ENCODE measurements at regions not wholly inside any gene's neighbourhood (a gene's known extent, or its start where the extent isn't known, plus 50 kb on each side); places are given as distances from the start of the nearest gene placed in this dataset.

DNA sequence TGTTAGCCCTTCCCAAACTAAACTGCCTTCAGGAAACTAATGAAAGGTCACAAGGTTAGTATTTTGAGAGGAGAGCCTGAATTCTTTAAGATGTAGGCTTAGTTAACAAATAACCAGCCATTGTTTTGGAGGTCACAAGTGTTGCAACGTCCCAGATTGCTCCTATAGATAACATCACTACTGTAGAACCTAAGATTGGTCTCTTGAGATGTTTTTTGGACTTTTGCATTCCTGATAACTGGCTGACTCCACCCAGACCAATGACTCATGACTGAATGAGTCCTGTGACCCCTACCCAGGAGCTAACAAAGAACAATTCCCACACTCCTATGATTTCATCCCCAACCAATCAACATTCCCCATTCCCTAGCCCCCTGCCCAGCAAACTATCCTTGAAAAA lies 178.8 kb downstream of the SCP2D1 start:
- H3K4me1 Mint-ChIP-seq = peaks cover 11% of the 10 kb centered on the region
- ChIA-PET CTCF (no interaction called here), POLR2A (no interaction called here)
- DNase-seq (ENCODE audit: low spot score) (no peak), ATAC-seq (no peak)
- no peak for TF ChIP-seq JUN (CRISPR knock-in tag; IDR thresholded peaks at IDR 0.05)
- no peak for TF ChIP-seq MYBL2 (CRISPR knock-in tag; IDR thresholded peaks at IDR 0.05)
- TF ChIP-seq, protein P1, sequence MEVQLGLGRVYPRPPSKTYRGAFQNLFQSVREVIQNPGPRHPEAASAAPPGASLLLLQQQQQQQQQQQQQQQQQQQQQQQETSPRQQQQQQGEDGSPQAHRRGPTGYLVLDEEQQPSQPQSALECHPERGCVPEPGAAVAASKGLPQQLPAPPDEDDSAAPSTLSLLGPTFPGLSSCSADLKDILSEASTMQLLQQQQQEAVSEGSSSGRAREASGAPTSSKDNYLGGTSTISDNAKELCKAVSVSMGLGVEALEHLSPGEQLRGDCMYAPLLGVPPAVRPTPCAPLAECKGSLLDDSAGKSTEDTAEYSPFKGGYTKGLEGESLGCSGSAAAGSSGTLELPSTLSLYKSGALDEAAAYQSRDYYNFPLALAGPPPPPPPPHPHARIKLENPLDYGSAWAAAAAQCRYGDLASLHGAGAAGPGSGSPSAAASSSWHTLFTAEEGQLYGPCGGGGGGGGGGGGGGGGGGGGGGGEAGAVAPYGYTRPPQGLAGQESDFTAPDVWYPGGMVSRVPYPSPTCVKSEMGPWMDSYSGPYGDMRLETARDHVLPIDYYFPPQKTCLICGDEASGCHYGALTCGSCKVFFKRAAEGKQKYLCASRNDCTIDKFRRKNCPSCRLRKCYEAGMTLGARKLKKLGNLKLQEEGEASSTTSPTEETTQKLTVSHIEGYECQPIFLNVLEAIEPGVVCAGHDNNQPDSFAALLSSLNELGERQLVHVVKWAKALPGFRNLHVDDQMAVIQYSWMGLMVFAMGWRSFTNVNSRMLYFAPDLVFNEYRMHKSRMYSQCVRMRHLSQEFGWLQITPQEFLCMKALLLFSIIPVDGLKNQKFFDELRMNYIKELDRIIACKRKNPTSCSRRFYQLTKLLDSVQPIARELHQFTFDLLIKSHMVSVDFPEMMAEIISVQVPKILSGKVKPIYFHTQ (CRISPR knock-in tag; IDR thresholded peaks at IDR 0.05) = no peak
- TF ChIP-seq GTF2I (CRISPR knock-in tag; conservative IDR thresholded peaks at IDR 0.05) = no peak
- no peak for TF ChIP-seq TP53 (CRISPR knock-in tag; IDR thresholded peaks at IDR 0.05)
- TF ChIP-seq, protein P2, sequence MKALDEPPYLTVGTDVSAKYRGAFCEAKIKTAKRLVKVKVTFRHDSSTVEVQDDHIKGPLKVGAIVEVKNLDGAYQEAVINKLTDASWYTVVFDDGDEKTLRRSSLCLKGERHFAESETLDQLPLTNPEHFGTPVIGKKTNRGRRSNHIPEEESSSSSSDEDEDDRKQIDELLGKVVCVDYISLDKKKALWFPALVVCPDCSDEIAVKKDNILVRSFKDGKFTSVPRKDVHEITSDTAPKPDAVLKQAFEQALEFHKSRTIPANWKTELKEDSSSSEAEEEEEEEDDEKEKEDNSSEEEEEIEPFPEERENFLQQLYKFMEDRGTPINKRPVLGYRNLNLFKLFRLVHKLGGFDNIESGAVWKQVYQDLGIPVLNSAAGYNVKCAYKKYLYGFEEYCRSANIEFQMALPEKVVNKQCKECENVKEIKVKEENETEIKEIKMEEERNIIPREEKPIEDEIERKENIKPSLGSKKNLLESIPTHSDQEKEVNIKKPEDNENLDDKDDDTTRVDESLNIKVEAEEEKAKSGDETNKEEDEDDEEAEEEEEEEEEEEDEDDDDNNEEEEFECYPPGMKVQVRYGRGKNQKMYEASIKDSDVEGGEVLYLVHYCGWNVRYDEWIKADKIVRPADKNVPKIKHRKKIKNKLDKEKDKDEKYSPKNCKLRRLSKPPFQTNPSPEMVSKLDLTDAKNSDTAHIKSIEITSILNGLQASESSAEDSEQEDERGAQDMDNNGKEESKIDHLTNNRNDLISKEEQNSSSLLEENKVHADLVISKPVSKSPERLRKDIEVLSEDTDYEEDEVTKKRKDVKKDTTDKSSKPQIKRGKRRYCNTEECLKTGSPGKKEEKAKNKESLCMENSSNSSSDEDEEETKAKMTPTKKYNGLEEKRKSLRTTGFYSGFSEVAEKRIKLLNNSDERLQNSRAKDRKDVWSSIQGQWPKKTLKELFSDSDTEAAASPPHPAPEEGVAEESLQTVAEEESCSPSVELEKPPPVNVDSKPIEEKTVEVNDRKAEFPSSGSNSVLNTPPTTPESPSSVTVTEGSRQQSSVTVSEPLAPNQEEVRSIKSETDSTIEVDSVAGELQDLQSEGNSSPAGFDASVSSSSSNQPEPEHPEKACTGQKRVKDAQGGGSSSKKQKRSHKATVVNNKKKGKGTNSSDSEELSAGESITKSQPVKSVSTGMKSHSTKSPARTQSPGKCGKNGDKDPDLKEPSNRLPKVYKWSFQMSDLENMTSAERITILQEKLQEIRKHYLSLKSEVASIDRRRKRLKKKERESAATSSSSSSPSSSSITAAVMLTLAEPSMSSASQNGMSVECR (CRISPR knock-in tag; IDR thresholded peaks at IDR 0.05; ENCODE audit: borderline replicate concordance) = no peak
- TF ChIP-seq ZNF219 (CRISPR knock-in tag; IDR thresholded peaks at IDR 0.05; ENCODE audit: borderline replicate concordance) = no peak
- no peak for TF ChIP-seq EMX1 (CRISPR knock-in tag; IDR thresholded peaks at IDR 0.05)
- TF ChIP-seq PRRX2 (CRISPR knock-in tag; IDR thresholded peaks at IDR 0.05) = no peak
- no peak for TF ChIP-seq ZNF263 (CRISPR knock-in tag; IDR thresholded peaks at IDR 0.05; ENCODE audit: low read depth)
- TF ChIP-seq GRHL2 (CRISPR knock-in tag; IDR thresholded peaks at IDR 0.05; ENCODE audit: insufficient replicate concordance, severe bottlenecking) = no peak
- TF ChIP-seq CBFB (CRISPR knock-in tag; IDR thresholded peaks at IDR 0.05; ENCODE audit: low read depth) = no peak
- TF ChIP-seq, protein P3, sequence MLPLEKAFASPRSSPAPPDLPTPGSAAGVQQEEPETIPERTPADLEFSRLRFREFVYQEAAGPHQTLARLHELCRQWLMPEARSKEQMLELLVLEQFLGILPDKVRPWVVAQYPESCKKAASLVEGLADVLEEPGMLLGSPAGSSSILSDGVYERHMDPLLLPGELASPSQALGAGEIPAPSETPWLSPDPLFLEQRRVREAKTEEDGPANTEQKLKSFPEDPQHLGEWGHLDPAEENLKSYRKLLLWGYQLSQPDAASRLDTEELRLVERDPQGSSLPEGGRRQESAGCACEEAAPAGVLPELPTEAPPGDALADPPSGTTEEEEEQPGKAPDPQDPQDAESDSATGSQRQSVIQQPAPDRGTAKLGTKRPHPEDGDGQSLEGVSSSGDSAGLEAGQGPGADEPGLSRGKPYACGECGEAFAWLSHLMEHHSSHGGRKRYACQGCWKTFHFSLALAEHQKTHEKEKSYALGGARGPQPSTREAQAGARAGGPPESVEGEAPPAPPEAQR (CRISPR knock-in tag; IDR thresholded peaks at IDR 0.05) = no peak
- TF ChIP-seq, protein P4, sequence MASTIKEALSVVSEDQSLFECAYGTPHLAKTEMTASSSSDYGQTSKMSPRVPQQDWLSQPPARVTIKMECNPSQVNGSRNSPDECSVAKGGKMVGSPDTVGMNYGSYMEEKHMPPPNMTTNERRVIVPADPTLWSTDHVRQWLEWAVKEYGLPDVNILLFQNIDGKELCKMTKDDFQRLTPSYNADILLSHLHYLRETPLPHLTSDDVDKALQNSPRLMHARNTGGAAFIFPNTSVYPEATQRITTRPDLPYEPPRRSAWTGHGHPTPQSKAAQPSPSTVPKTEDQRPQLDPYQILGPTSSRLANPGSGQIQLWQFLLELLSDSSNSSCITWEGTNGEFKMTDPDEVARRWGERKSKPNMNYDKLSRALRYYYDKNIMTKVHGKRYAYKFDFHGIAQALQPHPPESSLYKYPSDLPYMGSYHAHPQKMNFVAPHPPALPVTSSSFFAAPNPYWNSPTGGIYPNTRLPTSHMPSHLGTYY (CRISPR knock-in tag; IDR thresholded peaks at IDR 0.05) = no peak
- TF ChIP-seq, protein P5, sequence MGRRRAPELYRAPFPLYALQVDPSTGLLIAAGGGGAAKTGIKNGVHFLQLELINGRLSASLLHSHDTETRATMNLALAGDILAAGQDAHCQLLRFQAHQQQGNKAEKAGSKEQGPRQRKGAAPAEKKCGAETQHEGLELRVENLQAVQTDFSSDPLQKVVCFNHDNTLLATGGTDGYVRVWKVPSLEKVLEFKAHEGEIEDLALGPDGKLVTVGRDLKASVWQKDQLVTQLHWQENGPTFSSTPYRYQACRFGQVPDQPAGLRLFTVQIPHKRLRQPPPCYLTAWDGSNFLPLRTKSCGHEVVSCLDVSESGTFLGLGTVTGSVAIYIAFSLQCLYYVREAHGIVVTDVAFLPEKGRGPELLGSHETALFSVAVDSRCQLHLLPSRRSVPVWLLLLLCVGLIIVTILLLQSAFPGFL (CRISPR knock-in tag; IDR thresholded peaks at IDR 0.05; ENCODE audit: borderline replicate concordance) = no peak
- TF ChIP-seq, protein P6, sequence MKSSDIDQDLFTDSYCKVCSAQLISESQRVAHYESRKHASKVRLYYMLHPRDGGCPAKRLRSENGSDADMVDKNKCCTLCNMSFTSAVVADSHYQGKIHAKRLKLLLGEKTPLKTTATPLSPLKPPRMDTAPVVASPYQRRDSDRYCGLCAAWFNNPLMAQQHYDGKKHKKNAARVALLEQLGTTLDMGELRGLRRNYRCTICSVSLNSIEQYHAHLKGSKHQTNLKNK (CRISPR knock-in tag; IDR thresholded peaks at IDR 0.05) = no peak
- no peak overlapping the region for H3K27ac Mint-ChIP-seq
- no peaks in the 10 kb centered on the region for H3K27me3 Mint-ChIP-seq (ENCODE audit: low read depth)
- H3K36me3 Mint-ChIP-seq = peaks cover 8% of the 10 kb centered on the region; the same call in 1 of the 2 replicates
- no peak overlapping the region for H3K4me3 Mint-ChIP-seq
- peaks cover 27% of the 10 kb centered on the region for H3K9me3 Mint-ChIP-seq

Data from WTC11 (cell line).